ENCODE measurements at regions not wholly inside any gene's neighbourhood (a gene's known extent, or its start where the extent isn't known, plus 50 kb on each side); places are given as distances from the start of the nearest gene placed in this dataset.

DNA sequence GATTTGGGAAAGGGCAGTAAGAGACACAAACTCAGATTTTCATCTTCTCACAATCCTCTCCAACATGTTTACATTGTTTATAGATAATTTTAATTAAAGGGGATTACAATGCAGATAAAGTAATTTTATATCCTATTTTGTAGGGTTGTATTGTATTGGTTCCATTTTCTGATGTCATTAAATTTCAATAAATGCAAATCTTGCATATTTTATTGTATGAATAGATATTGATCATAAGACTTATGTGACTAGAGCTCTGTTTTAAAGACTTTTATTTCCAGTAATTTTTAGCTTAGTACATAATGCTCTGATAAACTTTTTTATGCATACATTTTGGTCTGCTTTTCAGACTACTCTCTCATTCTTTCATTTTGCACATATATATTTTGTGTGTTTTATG is 819.6 kb downstream of the TSN start:
- TF ChIP-seq, protein P1, sequence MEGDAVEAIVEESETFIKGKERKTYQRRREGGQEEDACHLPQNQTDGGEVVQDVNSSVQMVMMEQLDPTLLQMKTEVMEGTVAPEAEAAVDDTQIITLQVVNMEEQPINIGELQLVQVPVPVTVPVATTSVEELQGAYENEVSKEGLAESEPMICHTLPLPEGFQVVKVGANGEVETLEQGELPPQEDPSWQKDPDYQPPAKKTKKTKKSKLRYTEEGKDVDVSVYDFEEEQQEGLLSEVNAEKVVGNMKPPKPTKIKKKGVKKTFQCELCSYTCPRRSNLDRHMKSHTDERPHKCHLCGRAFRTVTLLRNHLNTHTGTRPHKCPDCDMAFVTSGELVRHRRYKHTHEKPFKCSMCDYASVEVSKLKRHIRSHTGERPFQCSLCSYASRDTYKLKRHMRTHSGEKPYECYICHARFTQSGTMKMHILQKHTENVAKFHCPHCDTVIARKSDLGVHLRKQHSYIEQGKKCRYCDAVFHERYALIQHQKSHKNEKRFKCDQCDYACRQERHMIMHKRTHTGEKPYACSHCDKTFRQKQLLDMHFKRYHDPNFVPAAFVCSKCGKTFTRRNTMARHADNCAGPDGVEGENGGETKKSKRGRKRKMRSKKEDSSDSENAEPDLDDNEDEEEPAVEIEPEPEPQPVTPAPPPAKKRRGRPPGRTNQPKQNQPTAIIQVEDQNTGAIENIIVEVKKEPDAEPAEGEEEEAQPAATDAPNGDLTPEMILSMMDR (IDR thresholded peaks at IDR 0.05), result no peak
- TF ChIP-seq POLR2A (IDR thresholded peaks at IDR 0.05) (no peak), EP300 (IDR thresholded peaks at IDR 0.05) (no peak), POLR2AphosphoS5 (IDR thresholded peaks at IDR 0.05) (no peak)
